H9 (cell line): ENCODE measurements at regions not wholly inside any gene's neighbourhood (a gene's known extent, or its start where the extent isn't known, plus 50 kb on each side); places are given as distances from the start of the nearest gene placed in this dataset.

ENCODE experiments used
- DNase-seq: peaks from one replicate; pipeline ENCODE4 v3.0.0-alpha.2; 2017
- H2AFZ ChIP-seq: one replicate; pipeline ENCODE4 v1.6.1; 2013; ENCODE audit warnings: mild to moderate bottlenecking, low read length, control low read depth, moderate library complexity
- H2AK5ac ChIP-seq: 2 replicates; pipeline ENCODE4 v1.6.1; 2013; ENCODE audit warnings: low read length, control low read depth, mixed read lengths; ENCODE audit not compliant: insufficient read length
- H2BK120ac ChIP-seq: one replicate; pipeline ENCODE4 v1.6.1; 2013; ENCODE audit warnings: low read depth, mild to moderate bottlenecking, low read length, control low read depth, inconsistent platforms; ENCODE audit not compliant: poor library complexity, severe bottlenecking
- H2BK12ac ChIP-seq: 2 replicates; pipeline ENCODE4 v1.6.1; 2013; ENCODE audit warnings: low read length, control low read depth, mixed read lengths, low read depth; ENCODE audit not compliant: insufficient read length
- H2BK15ac ChIP-seq: 2 replicates; pipeline ENCODE4 v1.6.1; 2013; ENCODE audit warnings: low read depth, low read length, control low read depth
- H2BK20ac ChIP-seq: one replicate; pipeline ENCODE4 v1.6.1; 2013; ENCODE audit warnings: low read depth, mild to moderate bottlenecking, low read length, control low read depth, inconsistent platforms; ENCODE audit not compliant: poor library complexity, severe bottlenecking
- H2BK5ac ChIP-seq: 2 replicates; pipeline ENCODE4 v1.6.1; 2013; ENCODE audit warnings: low read length, control low read depth, mixed read lengths; ENCODE audit not compliant: insufficient read length
- H3K14ac ChIP-seq: 2 replicates; pipeline ENCODE4 v1.6.1; 2013; ENCODE audit warnings: low read length, control low read depth; ENCODE audit not compliant: insufficient read depth
- H3K18ac ChIP-seq: 2 replicates; pipeline ENCODE4 v1.6.1; 2013; ENCODE audit warnings: low read depth, mild to moderate bottlenecking, mixed read lengths, low read length, control low read depth; ENCODE audit not compliant: insufficient read length
- H3K23ac ChIP-seq: 2 replicates; pipeline ENCODE4 v1.6.1; 2013; ENCODE audit warnings: low read length, control low read depth, mixed read lengths, low read depth; ENCODE audit not compliant: insufficient read length
- H3K23me2 ChIP-seq: 2 replicates; pipeline ENCODE4 v1.6.1; 2013; ENCODE audit warnings: low read depth, mild to moderate bottlenecking, mixed read lengths, low read length, control low read depth; ENCODE audit not compliant: insufficient read length, poor library complexity, severe bottlenecking
- H3K27ac ChIP-seq: 2 replicates; pipeline ENCODE4 v1.5.1; 2013; ENCODE audit warnings: low read length, control low read depth, mixed read lengths, low read depth; ENCODE audit not compliant: insufficient read length
- H3K27me3 ChIP-seq: 2 replicates; pipeline ENCODE4 v1.6.1; 2013; ENCODE audit warnings: low read length, control low read depth, inconsistent platforms; ENCODE audit not compliant: insufficient read depth
- H3K4ac ChIP-seq: 2 replicates; pipeline ENCODE4 v1.6.1; 2013; ENCODE audit warnings: low read depth, mild to moderate bottlenecking, control low read depth, inconsistent platforms, low read length, moderate library complexity
- H3K4me1 ChIP-seq: 2 replicates; pipeline ENCODE4 v1.6.1; 2013; ENCODE audit warnings: low read length, control low read depth, inconsistent platforms; ENCODE audit not compliant: insufficient read depth
- H3K4me2 ChIP-seq: 2 replicates; pipeline ENCODE4 v1.6.1; 2013; ENCODE audit warnings: low read length, control low read depth, mixed read lengths; ENCODE audit not compliant: insufficient read length, insufficient read depth
- H3K56ac ChIP-seq: 2 replicates; pipeline ENCODE4 v1.6.1; 2013; ENCODE audit warnings: low read depth, mild to moderate bottlenecking, mixed read lengths, low read length, control low read depth; ENCODE audit not compliant: insufficient read length
- H3K79me1 ChIP-seq: 2 replicates; pipeline ENCODE4 v1.6.1; 2013; ENCODE audit warnings: low read depth, mild to moderate bottlenecking, moderate library complexity, low read length, control low read depth, inconsistent platforms; ENCODE audit not compliant: insufficient read depth, poor library complexity, severe bottlenecking
- H3K79me2 ChIP-seq: 2 replicates; pipeline ENCODE4 v1.6.1; 2013; ENCODE audit warnings: low read length, control low read depth, inconsistent platforms; ENCODE audit not compliant: insufficient read depth
- H3K9ac ChIP-seq: 2 replicates; pipeline ENCODE4 v1.6.1; 2013; ENCODE audit warnings: low read length, control low read depth, mixed read lengths; ENCODE audit not compliant: insufficient read length; ENCODE audit errors: extremely low read depth
- H3K9me3 ChIP-seq: one replicate; pipeline ENCODE4 v1.6.1; 2013; ENCODE audit warnings: low read depth, low read length, inconsistent platforms; ENCODE audit not compliant: control insufficient read depth
- H3T11ph ChIP-seq: one replicate; pipeline ENCODE4 v1.6.1; 2013; ENCODE audit warnings: mild to moderate bottlenecking, low read length, control low read depth, inconsistent platforms
- H4K20me1 ChIP-seq: one replicate; pipeline ENCODE4 v1.6.1; 2013; ENCODE audit not compliant: control insufficient read depth, insufficient read length, insufficient read depth
- H4K5ac ChIP-seq: 2 replicates; pipeline ENCODE4 v1.6.1; 2013; ENCODE audit warnings: low read depth, mild to moderate bottlenecking, mixed read lengths, low read length, control low read depth; ENCODE audit not compliant: insufficient read length
- H4K8ac ChIP-seq: replicated peaks from 2 replicates; pipeline ENCODE4 v1.6.1; 2013; ENCODE audit warnings: low read length, control low read depth, mixed read lengths, low read depth; ENCODE audit not compliant: insufficient read length
- H4K91ac ChIP-seq: 2 replicates; pipeline ENCODE4 v1.6.1; 2013; ENCODE audit warnings: low read depth, mild to moderate bottlenecking, moderate library complexity, mixed read lengths, low read length, control low read depth; ENCODE audit not compliant: insufficient read length
- H3K27ac Mint-ChIP-seq, 3 experiments: 2 replicates in 2 of 3; 3 replicates in 1 of 3; pipeline ENCODE4 v1.8.0; 2020 to 2021; ENCODE audit warnings: mixed read lengths in 3 of 3, mild to moderate bottlenecking in 1 of 3, moderate library complexity in 1 of 3
- H3K27me3 Mint-ChIP-seq: 2 replicates; pipeline ENCODE4 v1.8.0; 2021; ENCODE audit warnings: low read depth, mild to moderate bottlenecking, moderate library complexity, mixed read lengths
- H3K36me3 Mint-ChIP-seq, 3 experiments: 2 replicates in 2 of 3; 3 replicates in 1 of 3; pipeline ENCODE4 v1.8.0; 2020 to 2021; ENCODE audit warnings: low read depth in 3 of 3, mixed read lengths in 3 of 3; ENCODE audit not compliant: insufficient read depth in 1 of 3
- H3K4me1 Mint-ChIP-seq, 2 experiments: 2 replicates each; pipeline ENCODE4 v1.8.0; 2020; ENCODE audit warnings: mixed read lengths in 2 of 2
- H3K4me3 Mint-ChIP-seq, 2 experiments: 2 replicates in 1 of 2; 3 replicates in 1 of 2; pipeline ENCODE4 v1.8.0; 2020 to 2021; ENCODE audit warnings: mild to moderate bottlenecking in 2 of 2, mixed read lengths in 2 of 2, moderate library complexity in 1 of 2
- H3K9me3 Mint-ChIP-seq, 2 experiments: 2 replicates in 1 of 2; 3 replicates in 1 of 2; pipeline ENCODE4 v1.8.0; 2020; ENCODE audit warnings: mild to moderate bottlenecking in 2 of 2, mixed read lengths in 2 of 2, moderate library complexity in 1 of 2
- WGBS: extraction: QIAGEN DNeasy Blood & Tissue Kit; methylation state at CpG from one replicate; pipeline ENCODE4 v1.1.7; 2013; ENCODE audit warnings: missing lambda C conversion rate, low lambda C conversion rate, mixed read lengths; ENCODE audit not compliant: insufficient read length; ENCODE audit errors: extremely low coverage; 5-methylcytosine and 5-hydroxymethylcytosine counted together
- TF ChIP-seq, protein P1 (sequence below): fragments of 200-600 bp; sonication (generic); conservative IDR thresholded peaks from 3 replicates; pipeline ENCODE4 v1.8.0; 2021; ENCODE audit warnings: antibody characterized with exemption, mild to moderate bottlenecking

DNA sequence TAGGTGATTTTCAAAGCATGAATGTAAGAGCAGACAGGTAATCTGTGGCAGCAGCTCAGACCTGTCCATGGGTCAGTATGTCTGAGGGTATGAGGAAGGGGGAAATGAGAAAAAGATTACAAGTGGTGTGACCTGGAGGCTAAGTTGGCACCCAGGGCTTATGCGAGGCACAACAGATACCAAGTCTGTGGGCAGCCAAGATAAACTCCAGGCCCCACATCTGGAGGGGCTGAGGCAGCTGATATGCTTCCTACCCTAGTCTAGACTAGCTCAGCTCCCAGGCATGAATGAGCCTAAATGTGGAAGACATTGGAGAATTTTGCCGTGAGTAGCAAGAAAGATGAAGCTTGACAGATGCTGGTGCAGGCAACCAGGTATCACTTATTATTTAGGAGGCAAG is 151.7 kb downstream of the PIK3R1 start:
- H2BK120ac ChIP-seq, result no peak overlapping the region
- H2BK20ac ChIP-seq, result no peak overlapping the region
- H3K79me2 ChIP-seq, result no peaks in the 10 kb centered on the region
- H2BK15ac ChIP-seq, result no peak overlapping the region
- no peak overlapping the region for H3K4me3 Mint-ChIP-seq
- no peak for DNase-seq
- WGBS, result no CpG with 5 or more reads among the region's 2 CpGs
- no peak overlapping the region for H3K18ac ChIP-seq
- no peaks in the 10 kb centered on the region; a peak in 1 of 5 replicates for H3K9me3 Mint-ChIP-seq
- no peak overlapping the region for H2BK5ac ChIP-seq
- H3K9ac ChIP-seq, result no peak overlapping the region
- no peaks in the 10 kb centered on the region for H3K23me2 ChIP-seq
- H3K79me1 ChIP-seq, result no peaks in the 10 kb centered on the region
- no peak overlapping the region for H4K8ac ChIP-seq
- H3K4me1 ChIP-seq, result no peaks in the 10 kb centered on the region
- H3K27ac ChIP-seq, result no peak overlapping the region
- no peak overlapping the region for H3K56ac ChIP-seq
- H2AK5ac ChIP-seq, result no peak overlapping the region
- H3K4me1 Mint-ChIP-seq, result no peaks in the 10 kb centered on the region
- H3K27ac Mint-ChIP-seq, result no peak overlapping the region
- H3K14ac ChIP-seq, result no peak overlapping the region
- no peak overlapping the region for H3K4me2 ChIP-seq
- H3K4ac ChIP-seq, result no peak overlapping the region
- no peaks in the 10 kb centered on the region for H3K27me3 ChIP-seq
- no peak overlapping the region for H3K23ac ChIP-seq
- no peak overlapping the region for H3T11ph ChIP-seq
- H4K91ac ChIP-seq, result no peak overlapping the region
- no peaks in the 10 kb centered on the region; a peak in 2 of 7 replicates for H3K36me3 Mint-ChIP-seq
- no peaks in the 10 kb centered on the region for H4K20me1 ChIP-seq
- TF ChIP-seq, protein P1, sequence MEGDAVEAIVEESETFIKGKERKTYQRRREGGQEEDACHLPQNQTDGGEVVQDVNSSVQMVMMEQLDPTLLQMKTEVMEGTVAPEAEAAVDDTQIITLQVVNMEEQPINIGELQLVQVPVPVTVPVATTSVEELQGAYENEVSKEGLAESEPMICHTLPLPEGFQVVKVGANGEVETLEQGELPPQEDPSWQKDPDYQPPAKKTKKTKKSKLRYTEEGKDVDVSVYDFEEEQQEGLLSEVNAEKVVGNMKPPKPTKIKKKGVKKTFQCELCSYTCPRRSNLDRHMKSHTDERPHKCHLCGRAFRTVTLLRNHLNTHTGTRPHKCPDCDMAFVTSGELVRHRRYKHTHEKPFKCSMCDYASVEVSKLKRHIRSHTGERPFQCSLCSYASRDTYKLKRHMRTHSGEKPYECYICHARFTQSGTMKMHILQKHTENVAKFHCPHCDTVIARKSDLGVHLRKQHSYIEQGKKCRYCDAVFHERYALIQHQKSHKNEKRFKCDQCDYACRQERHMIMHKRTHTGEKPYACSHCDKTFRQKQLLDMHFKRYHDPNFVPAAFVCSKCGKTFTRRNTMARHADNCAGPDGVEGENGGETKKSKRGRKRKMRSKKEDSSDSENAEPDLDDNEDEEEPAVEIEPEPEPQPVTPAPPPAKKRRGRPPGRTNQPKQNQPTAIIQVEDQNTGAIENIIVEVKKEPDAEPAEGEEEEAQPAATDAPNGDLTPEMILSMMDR, result no peak
- H3K9me3 ChIP-seq, result no peaks in the 10 kb centered on the region
- H3K27me3 Mint-ChIP-seq, result no peaks in the 10 kb centered on the region
- no peak overlapping the region for H2AFZ ChIP-seq
- no peak overlapping the region for H2BK12ac ChIP-seq
- no peak overlapping the region for H4K5ac ChIP-seq
